GM12891 (cell line): ENCODE measurements at regions not wholly inside any gene's neighbourhood (a gene's known extent, or its start where the extent isn't known, plus 50 kb on each side); places are given as distances from the start of the nearest gene placed in this dataset.

Source experiments
- PAX5 ChIP-seq: IDR thresholded peaks from 2 replicates; pipeline ENCODE4 v1.6.1; 2011; ENCODE audit warnings: low read length, moderate library complexity, mild to moderate bottlenecking; ENCODE audit not compliant: insufficient read depth, severe bottlenecking
- POLR2A ChIP-seq: IDR thresholded peaks from 2 replicates; pipeline ENCODE4 v1.6.1; 2011; ENCODE audit warnings: low read depth, low read length, control low read depth
- POLR2AphosphoS5 ChIP-seq: IDR thresholded peaks from 2 replicates; pipeline ENCODE4 v1.6.1; 2011; ENCODE audit warnings: low read depth, low read length, control low read depth
- TAF1 ChIP-seq: IDR thresholded peaks from 2 replicates; pipeline ENCODE4 v1.6.1; 2011; ENCODE audit warnings: low read depth, low read length, control low read depth

GRCh38 chr2:191545361-191545760 is 132.6 kb upstream of the NABP1 start:
- TF ChIP-seq POLR2A (no peak), POLR2AphosphoS5 (no peak), PAX5 (no peak), TAF1 (no peak)
